ENCODE measurements at regions not wholly inside any gene's neighbourhood (a gene's known extent, or its start where the extent isn't known, plus 50 kb on each side); places are given as distances from the start of the nearest gene placed in this dataset.
"Not testable (repeated sequence)": the region's sequence is repeated elsewhere in the genome, so short reads cannot be mapped to it uniquely, and the experiment has no call there.

- in situ Hi-C loops (cut with HindIII; ENCODE audit: low sequenced_read_pairs), result no loop called here
These were observed 1326.3 kb upstream of the GJE1 start for GRCh38 chr6:140806431-140806830.

DNA sequence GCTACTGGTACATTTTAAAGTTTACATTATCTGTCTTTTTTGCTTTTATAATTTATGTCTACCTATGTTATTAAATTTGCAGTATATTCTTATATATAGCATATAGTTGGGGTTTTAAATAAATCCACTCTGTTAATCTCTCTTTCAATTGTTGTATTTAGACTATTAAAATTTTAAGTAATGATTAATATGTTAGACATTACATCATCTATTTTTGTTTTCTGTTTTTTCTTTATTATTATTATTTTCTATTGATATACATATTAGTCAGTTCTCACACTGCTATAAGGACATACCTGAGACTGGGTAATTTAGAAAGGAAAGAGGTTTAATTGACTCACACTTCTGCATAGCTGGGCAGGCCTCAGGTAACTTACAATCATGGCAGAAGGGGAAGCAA is 1338.2 kb upstream of the GJE1 start:
- in situ Hi-C loops (cut with HindIII; ENCODE audit: low sequenced_read_pairs), result no loop called here

DNA sequence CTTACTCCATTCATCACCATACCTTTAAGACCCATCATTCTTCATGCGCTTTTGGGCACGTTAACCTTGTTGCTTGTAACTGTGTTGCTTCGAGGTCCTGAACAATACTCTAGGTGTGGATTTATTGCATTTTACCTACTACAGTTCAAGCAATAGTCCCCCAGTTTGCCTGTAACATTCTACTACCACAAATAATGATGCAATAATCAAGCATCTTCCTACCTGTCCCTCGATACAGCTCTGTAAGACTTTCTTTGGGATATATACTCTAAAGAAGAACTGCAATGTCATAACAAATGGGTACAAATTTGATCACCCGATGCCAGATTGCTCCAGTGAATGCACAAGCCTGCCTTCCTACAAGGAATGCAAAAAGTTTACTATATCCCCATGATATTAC is 1342.6 kb upstream of the GJE1 start:
- in situ Hi-C loops (cut with HindIII; ENCODE audit: low sequenced_read_pairs), result no loop called here

DNA sequence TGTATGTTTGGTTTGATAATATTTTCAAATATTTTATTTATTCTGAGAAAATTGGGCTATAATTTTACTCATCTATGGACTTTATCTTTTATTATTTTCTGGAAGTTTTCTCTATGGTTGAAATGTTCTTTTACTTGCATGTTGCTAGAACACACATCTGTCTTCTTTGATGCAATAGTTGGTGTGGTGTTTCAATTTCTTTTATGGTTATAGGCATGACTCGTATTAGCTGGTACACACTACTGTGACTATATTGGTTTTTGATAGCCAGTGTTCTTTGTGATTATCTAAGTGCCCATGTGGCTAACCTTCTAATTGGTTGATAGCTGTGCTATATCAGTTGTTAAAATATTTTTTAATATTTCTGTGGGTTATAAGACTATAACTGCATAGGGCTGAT is 1343.3 kb upstream of the GJE1 start:
- in situ Hi-C loops (cut with HindIII; ENCODE audit: low sequenced_read_pairs), result no loop called here

- in situ Hi-C loops (cut with HindIII; ENCODE audit: low sequenced_read_pairs), result no loop called here
These were observed 1346.8 kb upstream of the GJE1 start for GRCh38 chr6:140785926-140786325.

GRCh38 chr6:140784573-140784972 is 1348.2 kb upstream of the GJE1 start:
- in situ Hi-C loops (cut with HindIII; ENCODE audit: low sequenced_read_pairs), result no loop called here

GRCh38 chr6:140783504-140783903 is 1349.2 kb upstream of the GJE1 start:
- in situ Hi-C loops (cut with HindIII; ENCODE audit: low sequenced_read_pairs), result not testable (repeated sequence)

DNA sequence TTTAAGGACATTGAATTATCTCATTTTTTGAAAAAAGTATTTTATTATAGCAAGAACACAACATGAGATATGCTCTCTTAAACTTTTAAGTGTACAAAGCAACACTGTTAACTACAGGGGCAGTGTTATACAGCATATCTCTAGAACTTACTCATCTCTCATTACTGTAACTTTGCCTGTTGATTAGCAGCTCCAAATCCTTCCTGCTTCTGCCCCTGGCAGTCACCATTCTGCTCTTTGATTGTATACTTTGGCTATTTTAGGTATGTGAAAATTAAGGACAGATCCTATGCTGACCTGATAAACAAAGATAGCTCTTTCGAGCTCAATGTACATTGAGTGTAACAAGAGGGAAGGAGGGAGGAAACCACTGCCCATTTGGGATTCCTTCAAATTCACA is 1349.8 kb upstream of the GJE1 start:
- in situ Hi-C loops (cut with HindIII; ENCODE audit: low sequenced_read_pairs), result no loop called here

DNA sequence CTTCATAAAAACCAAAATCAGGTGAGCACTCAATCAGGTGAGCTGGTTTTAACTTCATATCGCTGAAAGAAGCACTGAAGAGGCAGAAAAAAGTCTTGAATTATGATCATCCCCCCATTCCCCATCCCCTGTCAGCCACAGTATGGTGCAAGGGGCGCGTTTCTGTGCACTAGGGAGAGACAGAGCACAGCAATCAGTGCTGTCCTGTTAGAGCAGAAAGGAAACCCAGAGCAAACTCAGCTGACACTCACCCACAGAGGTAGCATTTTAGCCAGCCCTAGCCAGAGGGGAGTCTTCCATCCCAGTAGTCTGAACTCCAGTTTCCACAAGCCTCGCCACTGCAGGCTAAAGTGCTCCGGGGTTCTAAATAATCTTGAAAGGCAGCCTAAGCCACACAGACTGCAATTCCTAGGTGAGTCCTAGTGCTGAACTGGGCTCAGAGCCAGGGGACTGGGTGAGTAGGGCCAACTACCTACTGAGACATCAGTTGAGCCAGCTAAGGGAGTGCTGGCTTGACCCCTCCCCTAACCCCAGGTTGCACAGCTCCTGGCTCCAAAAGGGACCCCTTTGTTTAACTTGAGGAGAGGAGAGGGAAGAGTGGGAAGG is 1352.6 kb upstream of the GJE1 start:
- in situ Hi-C loops (cut with HindIII; ENCODE audit: low sequenced_read_pairs), result no loop called here

GRCh38 chr6:140779341-140779740 is 1353.4 kb upstream of the GJE1 start:
- in situ Hi-C loops (cut with HindIII; ENCODE audit: low sequenced_read_pairs), result no loop called here

- in situ Hi-C loops (cut with HindIII; ENCODE audit: low sequenced_read_pairs), result no loop called here
These were observed 1354.9 kb upstream of the GJE1 start for GRCh38 chr6:140777780-140778179.

- in situ Hi-C loops (cut with HindIII; ENCODE audit: low sequenced_read_pairs), result no loop called here
These were observed 1357.7 kb upstream of the GJE1 start for GRCh38 chr6:140775061-140775460.

GRCh38 chr6:140774080-140774505 is 1358.6 kb upstream of the GJE1 start:
- in situ Hi-C loops (cut with HindIII; ENCODE audit: low sequenced_read_pairs), result no loop called here

DNA sequence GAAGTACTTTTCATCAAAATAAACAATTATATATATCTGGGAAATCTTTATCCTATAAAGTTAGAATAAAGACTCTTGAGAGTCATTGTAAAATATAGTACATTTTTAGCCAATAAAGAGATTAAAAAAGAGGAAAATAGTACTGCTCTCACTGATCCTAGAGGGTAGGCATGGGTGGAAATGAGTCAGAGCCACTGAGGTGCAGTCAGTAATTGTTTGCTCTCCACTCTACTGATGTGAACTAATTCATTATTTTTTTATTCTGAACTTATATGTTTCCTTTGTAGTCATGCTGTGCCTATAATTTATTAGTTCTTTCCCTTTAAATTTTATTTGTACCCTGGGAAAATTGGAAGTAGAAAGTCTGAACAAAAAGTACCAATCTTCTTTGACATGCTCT is 1359.4 kb upstream of the GJE1 start:
- in situ Hi-C loops (cut with HindIII; ENCODE audit: low sequenced_read_pairs), result no loop called here

- in situ Hi-C loops (cut with HindIII; ENCODE audit: low sequenced_read_pairs), result no loop called here
These were observed 1360.1 kb upstream of the GJE1 start for GRCh38 chr6:140772576-140772975.

- in situ Hi-C loops (cut with HindIII; ENCODE audit: low sequenced_read_pairs), result no loop called here
These were observed 1364.6 kb upstream of the GJE1 start for GRCh38 chr6:140768133-140768532.

DNA sequence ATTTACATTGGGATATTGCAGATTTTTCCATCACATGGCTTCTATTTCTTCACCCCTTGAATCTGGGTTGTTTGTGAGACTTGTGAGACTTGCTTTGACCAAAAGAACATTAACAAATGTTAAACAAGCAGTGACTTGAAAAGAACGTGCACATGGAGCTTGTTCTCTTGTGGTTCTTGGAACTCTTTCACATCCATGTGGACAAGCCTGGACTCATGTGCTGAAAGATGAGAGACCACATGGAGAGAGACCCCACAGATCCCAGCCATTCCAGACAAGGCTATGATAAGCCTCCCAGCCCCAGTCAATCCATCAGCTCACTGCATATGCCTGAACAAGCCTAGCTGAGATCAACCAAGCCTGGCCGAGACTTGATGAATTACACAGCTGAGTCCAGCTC is 1365.7 kb upstream of the GJE1 start:
- in situ Hi-C loops (cut with HindIII; ENCODE audit: low sequenced_read_pairs), result no loop called here

GRCh38 chr6:140758169-140758877 is 1374.4 kb upstream of the GJE1 start:
- in situ Hi-C loops (cut with HindIII; ENCODE audit: low sequenced_read_pairs), result no loop called here

DNA sequence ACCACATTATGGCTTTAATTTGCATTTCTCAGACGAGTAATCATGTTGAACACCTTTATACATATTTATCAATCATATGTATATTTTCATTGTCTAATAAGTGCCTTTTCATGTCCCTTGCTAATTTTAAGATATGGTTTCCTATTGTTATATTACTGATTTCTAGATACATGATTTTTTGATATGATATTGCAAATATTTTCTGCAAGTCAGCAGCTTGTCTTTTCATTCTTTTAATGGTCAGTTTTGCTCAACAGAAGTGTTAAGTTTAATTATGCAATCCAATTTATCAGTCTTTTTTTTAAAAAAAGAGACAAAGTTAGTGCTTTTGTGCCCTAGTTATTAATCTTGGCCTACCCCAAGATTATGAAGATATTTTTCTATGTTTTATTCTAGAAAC is 1377.8 kb upstream of the CITED2 start:
- in situ Hi-C loops (cut with HindIII; ENCODE audit: low sequenced_read_pairs), result no loop called here

DNA sequence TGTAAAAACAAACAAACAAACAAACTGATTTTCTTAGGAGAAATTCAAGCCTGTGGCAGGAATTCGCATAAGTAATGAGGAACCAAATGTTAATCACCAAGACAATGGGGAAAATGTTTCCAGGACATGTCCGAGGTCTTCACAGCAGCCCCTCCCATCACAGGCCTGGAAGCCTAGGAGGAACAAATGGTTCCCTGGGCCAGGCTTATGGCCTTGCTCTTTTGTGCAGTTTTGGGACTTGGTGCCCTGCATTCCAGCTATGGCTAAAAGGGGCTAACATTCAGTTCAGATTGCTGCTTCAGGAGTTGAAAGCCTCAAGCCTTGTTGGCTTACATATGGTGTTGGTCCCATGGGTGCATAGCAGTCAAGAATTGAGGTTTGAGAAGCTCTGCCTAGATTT is 1372.7 kb upstream of the CITED2 start:
- in situ Hi-C loops (cut with HindIII; ENCODE audit: low sequenced_read_pairs), result no loop called here

DNA sequence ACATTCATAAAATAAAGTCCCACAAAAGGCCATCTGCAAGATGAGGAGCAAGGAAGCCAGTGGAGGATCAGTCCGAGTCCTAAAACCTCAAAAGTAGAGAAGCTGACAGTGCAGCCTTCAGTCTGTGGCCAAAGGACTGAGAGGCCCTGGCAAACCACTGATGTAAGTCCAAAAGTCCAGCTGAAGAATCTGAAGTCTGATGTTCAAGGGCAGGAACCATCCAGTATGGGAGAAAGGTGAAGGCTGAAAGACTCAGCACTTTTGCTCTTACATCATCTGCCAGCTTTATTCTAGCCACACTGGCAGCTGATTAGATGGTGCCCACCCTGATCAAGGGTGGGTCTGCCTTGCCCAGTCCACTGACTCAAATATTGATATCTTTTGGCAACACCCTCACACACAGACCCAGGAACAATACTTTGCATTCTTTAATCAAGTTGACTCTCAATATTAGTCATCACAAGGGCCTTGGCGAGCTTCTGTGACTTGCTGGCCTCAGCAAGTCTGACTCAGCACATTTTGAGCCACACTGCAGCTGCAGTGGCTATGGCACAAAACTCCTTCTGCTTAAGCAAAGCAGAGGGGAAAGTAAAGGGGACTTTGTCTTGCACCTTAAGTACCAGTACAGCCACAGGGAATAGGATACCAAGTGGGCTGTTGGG is 1370.3 kb upstream of the CITED2 start:
- in situ Hi-C loops (cut with HindIII; ENCODE audit: low sequenced_read_pairs), result no loop called here

- in situ Hi-C loops (cut with HindIII; ENCODE audit: low sequenced_read_pairs), result no loop called here
These were observed 1361.8 kb upstream of the CITED2 start for GRCh38 chr6:140736231-140736630.

Data from DLD1 (cell line).